GM18907 (cell line): ENCODE measurements at regions not wholly inside any gene's neighbourhood (a gene's known extent, or its start where the extent isn't known, plus 50 kb on each side); places are given as distances from the start of the nearest gene placed in this dataset.
A peak's percentile ranks its signal among the peaks of the same experiment; 100 is the strongest.
"Not testable (repeated sequence)": the region's sequence is repeated elsewhere in the genome, so short reads cannot be mapped to it uniquely, and the experiment has no call there.

Source experiments
- ATAC-seq: cut with Tn5 transposase; IDR thresholded peaks from one replicate; pipeline ENCODE4 v1.9.1; 2021; ENCODE audit warnings: mild to moderate bottlenecking, moderate library complexity; ENCODE audit not compliant: unreplicated experiment

DNA sequence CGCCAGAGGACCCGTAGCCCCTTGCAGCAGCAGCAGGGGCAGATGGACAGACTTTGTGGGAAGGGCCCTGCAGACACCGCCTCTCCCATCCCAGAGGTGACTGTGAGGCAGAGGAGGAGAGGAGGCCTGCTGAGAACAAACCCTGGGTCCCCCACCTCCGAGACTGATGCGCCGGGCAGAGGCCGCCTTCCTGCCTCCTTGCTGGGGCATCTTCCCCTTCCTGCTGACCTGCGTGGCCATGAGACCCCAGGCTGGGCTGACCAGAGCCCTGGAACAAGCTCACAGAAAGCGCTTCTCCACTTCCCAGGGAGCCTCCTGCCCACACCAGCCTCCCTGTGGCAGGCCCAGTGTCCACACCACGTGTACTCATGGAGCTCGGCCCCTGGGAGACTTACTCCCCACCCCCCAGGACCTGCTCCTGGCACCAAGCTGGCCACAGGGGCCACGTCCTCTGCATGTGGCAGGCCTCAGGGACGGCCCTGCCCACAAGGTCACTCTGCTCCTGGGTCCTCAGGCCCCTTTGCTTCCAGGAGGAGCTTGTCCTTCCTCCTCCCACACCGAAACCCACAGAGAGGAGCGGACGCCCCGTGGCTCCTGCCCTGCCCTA is 119.0 kb upstream of the ZNF469 start:
- not testable (repeated sequence) for ATAC-seq

DNA sequence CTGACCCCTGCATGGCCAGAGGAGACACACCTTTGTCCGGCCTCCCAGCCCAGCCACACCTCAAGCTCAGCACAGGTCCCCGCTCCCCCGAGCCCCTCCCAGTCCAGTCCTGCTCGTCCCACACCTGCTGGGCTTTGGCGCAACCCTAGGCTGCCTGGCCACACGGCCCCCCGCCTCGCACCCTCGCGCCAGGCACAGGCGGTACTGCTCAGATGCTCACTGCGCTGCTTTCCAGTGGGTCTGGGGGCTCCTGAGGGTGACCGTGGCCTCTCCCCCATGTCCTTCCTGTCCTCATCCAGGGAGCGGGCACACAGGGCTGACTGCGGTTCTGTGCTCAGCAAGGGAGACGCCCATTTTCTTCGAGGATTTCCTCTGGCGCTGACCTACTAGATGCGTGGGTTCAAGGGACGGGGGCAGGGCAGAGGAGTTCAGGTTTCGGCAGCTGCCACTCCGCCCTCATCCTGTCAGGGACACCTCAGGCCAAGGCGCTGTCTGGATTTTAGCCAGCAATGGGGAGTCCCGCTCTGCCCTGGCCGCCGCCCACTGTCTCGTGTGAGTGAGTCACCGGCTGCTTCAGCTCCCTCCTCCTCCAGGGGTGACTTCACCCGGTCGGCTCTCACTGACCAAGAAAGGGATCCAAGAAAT is 118.0 kb upstream of the ZNF469 start:
- ATAC-seq = peak; percentile 65

DNA sequence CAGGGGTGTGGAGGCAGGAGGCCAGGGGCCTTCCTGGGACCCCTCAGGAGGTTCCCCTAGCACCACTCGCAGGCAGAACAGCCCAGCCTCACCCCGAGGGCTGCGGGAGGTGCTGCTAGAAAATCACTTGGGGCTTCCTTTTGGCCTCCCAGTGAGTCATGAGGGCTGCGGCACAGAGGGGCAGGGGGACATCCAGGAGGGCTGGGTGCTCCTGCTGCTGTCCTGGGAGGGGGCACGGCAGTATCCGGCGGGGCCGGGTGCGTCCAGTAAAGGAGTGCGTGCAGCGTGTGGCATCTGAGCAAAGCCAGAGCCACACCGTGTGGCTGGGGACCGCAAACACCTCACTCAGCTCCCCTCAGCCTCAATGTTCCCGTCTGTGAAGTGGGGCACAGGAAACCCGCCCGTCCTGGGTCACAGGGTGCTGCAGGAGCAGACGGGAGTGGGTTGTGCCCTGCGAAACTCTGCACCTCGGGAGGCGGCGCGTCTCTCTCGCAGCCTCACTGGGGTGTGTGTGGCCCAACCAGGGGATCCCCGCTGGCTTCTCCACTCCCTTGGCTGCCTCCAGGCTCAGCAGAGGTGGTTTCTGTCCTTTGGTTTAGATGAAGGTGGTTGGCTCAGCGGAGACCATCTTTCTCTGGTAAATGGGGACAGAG is 117.3 kb upstream of the ZNF469 start:
- not testable (repeated sequence) for ATAC-seq

DNA sequence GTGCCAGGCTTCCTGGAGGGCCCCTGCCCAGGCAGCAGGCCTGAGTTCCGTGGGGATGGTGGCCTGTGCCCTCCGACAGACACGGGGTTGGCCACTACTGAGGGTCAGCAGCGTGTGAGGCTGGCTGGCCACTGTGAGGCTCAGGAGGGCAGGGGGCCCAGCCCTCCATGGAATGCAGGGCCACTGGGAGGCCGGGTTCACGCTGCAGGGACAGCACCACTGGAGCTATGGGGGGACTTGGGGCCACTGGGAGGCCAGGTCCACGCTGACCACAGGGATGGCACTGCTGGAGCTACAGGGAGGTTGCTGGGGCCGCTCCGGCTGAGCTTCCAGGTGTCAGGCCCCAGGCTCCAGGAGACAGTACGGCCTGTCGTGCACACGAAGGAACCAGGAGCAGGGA is 116.7 kb upstream of the ZNF469 start:
- ATAC-seq = not testable (repeated sequence)

DNA sequence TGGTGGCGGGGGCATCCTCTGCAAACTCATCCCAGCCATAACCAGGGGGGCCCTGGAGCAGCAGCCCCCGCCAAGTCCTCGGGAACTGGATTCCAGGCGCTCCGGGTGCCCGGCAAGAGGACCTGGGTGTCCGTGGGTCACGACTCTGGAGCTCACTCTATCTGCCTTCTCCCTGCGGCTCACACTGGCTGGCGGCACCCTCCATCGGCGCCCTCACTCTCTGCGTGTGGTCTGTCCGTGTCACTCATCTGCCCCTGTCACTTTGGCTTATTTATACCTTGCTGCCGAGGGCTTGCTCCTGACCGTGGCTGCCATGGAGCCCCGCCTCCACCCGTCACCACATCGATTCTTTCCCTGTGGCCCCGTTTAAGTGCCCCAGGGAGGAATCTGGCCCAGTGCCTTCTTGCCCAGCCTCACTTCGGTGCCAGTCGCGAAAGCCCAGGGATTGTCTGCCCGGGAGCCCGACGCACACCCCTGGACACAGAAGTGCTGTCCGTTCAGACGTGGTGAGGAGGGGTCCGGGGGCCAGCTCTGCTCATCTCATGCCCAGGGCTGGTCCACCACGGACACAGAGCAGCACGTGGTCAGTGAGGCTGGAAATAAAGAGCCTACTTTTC is 115.7 kb upstream of the ZNF469 start:
- ATAC-seq = not testable (repeated sequence)

DNA sequence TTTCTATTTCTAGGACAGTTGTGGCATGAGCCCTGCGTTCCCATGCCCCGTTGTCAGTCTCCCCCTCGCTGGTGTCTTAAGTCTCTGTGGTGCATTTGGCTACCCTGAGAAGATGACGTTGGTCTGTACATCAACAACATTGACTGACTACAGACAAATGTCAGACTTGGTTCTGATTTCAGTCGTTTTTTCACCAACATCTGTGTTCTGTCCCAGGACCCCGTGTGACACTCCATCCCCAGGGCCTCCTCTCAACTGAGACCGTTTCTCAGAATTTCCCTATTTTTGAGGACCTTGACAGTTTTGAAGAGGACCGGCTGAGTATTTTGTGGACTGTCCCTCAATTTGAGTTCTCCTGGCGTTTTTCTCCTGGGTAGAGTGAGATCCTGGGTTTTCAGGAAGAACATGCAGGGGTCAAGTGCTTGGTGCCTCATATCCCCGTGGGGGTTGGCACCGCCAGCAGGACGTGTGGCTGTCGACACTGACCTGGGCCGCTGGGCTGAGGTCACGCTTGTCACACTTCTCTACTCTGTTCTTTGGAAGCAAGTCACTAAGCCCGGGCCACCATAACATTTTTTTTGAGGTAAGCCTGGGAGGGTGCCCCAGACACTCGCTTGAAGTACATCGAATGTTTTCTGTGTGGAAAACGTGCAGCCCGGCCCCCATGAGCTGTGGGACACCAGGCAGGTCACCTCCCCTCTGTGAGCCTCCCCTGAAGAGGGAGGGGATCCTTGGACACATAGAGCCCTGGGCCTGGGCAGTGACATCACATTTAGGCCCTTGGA is 114.4 kb upstream of the ZNF469 start:
- not testable (repeated sequence) for ATAC-seq

DNA sequence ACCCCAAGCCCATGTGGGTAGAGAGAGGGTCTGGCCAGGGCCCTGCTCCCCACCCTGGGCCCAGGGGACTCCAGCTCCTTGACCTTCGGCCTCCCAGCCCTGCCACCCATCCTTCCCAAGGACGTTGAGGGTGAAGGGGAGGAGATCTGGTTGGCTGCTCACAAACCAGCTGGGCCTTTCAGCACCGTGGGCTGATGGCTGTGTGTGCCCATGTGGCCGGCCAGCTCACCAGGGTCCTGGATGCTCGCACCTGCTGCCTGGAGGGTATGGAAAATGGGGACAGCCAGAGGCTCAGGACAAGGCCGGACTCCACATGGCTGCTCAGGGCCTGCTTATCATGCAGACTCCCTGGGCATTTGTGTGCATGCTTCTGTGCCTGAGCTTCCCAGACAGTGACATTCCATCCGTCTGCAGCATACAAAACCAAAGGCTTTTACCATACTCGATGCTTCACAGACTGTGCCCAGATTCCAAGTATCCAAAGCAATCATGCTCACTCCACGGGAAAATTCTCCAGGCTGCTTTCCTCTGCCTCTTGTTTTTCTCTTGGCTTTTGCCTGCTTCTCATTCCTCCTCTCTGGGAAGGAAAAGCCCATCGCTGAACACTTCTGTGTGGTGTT is 112.5 kb upstream of the ZNF469 start:
- ATAC-seq = not testable (repeated sequence)

DNA sequence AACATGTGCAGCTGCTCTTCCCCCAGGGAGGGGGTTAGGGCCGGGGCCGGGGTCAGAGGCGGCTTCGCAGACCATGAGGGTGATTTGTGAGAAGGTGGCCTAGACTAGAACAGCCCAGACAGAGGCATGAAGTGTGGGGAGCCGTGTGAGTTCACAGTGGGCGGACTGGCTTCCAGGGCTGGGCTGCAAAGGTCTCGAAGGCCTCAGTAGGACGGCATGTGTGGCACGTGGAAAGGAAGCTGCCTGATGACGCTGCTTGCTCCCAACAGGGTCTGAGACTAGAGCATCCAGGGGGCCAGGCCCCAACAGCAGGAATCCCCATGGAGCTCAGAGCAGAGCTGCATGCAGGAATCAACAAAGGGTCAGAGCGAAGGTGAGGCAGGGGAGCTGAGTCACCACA is 111.5 kb upstream of the ZNF469 start:
- not testable (repeated sequence) for ATAC-seq

DNA sequence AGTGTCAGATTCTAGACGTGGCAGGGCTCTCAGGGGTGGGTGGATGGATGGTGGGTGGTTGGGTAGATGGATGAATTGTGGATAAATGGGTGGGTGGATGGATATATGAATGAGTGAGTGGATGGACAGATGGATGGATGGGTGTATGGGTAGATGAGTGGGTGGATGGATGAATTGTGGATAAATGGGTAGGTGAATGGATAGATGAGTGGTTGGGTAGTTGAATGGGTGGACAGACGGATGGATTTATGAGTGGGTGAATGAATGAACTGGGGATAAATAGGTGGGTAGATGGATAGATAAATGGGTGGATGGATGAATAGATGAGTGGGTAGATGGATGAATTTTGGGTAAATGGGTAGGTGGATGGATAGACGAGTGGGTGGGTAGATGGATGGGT is 111.0 kb upstream of the ZNF469 start:
- not testable (repeated sequence) for ATAC-seq

DNA sequence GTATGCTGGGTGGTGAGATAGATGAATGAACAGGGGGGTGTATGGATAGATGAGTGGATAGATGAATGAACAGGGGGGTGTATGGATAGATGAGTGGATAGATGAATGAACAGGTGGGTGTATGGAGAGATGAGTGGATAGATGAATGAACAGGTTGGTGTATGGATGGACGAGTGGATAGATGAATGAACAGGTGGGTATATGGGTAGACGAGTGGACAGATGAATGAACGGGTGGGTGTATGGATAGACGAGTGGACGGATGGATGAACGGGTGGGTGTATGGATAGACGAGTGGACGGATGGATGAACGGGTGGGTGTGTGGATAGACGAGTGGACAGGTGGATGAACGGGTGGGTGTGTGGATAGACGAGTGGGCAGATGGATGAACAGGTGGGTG is 110.3 kb upstream of the ZNF469 start:
- not testable (repeated sequence) for ATAC-seq

DNA sequence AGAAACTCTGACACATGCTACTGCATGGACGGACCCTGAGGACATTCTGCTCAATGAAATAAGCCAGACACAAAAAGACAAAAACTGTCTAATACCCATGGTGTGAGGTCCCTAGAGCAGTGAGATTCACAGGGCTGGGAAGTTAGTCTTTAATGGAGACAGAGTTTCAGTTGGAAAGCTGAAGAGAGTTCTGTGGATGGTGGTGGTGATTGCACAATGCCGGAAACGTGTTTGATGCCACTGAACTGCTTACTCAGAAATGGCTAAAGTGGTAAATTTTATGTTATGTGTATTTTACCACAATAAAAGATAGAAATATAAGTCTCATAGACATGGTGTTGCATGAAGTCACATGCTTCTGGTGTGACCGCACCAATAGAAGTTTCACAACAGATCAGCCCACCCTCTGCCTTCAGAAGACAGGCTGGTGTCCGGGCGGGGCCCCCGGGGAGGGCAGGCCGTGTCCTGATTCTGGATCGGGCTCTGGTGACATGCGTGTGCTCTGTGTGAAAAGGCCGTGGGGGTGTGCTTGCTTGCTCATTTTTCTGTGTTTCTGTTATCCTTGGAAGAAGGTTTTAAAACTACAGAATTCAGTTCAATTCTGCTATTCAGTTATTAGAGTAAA is 108.5 kb upstream of the ZNF469 start:
- not testable (repeated sequence) for ATAC-seq

DNA sequence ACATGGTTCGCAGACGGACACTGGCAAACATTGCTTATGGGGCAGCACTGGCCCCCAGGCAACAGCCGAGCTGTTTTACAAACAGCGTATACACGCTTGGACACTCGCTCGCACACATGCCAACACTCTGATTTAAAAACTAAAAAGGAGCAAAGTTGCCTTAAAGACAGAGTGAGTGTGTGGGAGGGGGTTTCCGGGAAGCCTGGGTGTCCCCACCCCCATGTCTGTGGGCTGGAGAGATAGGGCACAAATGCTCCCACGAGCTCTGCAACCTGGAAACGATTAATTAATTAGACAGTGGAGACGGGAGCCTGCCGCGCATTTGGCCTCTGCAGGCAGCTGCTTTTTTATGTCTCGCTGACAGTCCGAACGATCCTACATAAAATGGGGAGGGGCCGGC is 107.9 kb upstream of the ZNF469 start:
- ATAC-seq = no peak

DNA sequence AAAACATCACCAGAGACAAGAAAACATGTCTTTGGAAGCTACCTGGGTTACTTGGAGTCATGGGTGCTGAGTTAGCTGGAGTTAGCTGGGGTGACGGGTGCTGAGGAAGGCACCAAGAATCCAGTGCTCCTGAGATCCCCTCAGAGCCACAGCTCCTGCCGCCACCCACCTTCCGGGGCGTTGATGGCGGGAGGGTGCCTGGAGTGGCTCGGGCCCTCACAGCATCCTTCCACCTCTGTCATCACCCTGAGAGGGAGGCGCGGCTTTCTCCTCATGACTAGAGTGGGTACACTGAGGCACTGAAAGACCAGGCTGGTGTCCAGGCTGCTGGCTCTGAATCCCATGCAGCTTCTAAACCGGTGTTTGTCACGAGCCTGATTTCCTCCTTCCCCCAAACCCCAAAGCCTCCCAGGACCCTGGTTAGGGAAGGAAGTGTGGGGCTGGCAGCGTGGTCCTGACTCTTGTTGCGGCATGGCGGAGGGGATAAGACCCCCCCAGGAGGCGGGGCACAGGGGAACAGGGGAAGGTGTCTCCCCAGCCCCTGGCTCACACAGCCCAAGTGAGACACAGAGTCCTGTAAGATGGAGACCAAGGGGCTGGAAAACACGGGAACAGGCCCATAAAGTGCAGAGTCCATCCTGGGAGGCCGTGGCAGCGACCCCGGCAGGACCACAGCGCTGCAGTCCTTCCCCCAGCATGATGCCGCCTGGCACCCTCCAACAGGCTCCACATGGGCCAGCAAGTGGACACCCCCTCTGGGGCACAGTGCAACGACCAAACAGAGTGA is 107.2 kb upstream of the ZNF469 start:
- ATAC-seq = not testable (repeated sequence)

DNA sequence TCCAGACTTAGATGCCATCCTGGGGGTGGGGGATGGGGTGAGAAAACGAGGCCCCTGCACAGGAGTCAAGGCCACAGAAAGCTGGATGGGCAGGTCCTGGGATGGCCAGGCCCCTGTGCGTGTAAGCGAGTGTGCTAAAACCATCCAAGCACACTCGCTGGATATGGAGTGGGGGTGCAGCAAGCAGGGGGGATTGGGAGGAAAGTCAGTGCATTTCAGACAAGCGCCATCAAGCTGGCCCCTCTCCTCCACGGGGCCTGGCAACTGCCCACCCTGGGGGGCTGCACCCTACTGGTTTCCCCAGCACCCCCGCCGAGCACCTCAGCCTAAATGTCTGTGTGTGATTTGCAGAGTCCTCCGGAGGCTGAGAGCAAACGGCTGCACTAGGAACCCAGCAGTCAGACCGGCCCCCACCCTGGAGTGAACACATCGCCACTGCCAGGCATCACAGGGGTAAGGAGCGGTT is 106.6 kb upstream of the ZNF469 start:
- ATAC-seq = not testable (repeated sequence)

DNA sequence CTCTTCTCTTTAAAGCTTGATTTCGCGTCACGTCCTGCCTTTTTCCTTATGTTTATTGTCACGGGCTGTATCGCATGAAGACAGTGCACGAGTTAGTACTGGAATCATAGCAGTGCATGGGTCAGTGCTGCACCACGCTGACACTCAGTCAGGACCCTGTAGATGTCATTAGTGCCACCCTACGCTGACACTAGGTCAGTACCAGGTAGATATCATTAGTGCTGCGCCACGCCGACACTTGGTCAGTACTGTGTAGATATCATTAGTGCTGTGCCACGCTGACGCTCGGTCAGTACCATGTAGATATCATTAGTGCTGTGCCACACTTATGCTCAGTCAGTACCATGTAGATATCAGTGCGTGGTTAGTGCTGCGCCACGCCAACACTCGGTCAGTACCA is 106.2 kb upstream of the ZNF469 start:
- no peak for ATAC-seq

DNA sequence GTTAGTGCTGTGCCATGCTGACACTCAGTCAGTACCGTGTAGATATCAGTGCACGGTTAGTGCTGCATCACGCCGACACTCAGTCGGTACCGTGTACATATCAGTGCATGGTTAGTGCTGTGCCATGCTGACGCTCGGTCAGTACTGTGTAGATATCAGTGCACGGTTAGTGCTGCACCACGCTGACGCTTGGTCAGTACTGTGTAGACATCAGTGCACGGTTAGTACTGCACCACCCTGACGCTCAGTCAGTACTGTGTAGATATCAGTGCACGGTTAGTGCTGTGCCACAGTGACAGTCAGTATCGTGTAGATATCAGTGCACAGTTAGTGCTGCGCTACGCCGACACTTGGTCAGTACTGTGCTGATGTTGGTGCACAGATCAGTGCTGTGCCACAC is 102.8 kb upstream of the ZNF469 start:
- no peak for ATAC-seq

DNA sequence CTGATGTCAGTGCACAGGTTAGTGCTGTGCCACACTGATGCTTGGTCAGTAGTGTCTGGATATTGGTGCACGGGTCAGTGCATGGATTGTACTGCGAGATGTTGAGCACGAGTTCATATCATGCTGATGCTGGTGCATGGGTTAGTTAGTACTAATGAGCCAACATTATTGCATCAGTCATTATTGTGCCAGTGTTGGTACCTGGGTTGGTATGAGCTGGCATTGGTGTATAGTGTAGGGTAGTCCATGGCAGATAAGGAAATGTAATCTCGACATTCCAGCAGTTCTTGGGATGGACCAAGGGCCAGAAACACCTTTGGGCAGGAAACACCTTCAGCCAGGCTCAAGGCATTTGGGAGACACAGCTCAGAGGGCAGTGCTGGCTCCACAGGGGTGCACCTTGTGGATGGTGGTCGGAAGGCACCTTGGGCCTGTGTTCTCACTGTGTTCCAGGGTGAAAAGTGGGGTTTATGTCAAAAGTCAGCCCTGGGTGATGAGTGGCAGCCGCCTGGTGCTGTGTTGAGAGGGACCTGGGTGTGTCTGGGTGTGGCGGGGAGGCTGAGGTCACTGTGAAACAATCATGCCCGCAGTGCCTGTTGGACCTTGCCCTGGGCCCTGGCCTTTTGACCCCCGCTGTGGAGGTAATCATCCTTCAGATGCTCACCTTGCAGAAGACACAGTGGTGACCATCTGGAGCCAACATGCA is 100.7 kb upstream of the ZNF469 start:
- no peak for ATAC-seq

DNA sequence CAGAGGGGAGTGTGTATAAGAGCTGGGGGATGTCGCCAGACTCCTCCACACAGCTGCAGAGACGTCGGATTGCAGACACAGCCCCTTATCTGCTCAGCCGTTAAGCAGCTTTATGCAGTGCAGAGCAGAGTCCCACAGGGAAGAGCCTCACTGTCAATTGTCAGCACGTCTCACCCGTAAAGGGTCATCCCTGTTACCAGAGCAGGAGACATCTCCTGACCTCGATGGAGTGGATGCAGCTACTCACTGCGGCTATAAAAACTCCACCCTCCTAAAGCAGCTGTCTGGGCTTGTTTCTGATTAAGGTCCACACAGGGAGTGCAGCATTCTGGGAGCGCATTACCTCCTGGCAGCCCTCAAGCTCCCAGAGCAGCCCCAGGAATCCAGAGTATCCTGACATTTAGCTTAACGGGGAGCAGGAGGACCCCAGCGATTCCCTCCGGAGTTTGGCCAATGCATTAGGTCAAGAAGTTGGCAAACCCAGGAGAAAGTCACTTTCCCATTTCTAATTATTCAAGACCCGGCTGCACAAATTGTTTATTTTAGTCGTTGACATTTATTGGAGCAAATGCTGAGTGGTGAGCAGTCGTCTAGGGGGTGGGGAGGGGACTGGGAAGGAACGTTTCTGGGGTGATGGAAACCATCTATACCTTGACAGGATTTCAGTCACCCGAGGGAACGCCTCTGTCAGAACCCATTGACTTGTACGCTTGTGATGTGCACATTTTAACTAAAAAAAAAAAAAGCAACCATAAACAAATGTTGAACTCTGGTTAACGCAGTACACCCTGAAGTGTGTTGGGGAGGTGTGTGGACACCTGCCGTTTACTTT is 100.0 kb upstream of the ZNF469 start:
- ATAC-seq = no peak
